GM12873 (cell line): ENCODE measurements at regions not wholly inside any gene's neighbourhood (a gene's known extent, or its start where the extent isn't known, plus 50 kb on each side); places are given as distances from the start of the nearest gene placed in this dataset.

Experiments
- TF ChIP-seq, protein P1 (sequence below): IDR thresholded peaks from 2 replicates; pipeline ENCODE4 v1.5.1; 2012; ENCODE audit warnings: low read depth, mild to moderate bottlenecking, moderate library complexity, low read length, control low read depth; ENCODE audit not compliant: insufficient read depth; ENCODE audit errors: missing control alignments

DNA sequence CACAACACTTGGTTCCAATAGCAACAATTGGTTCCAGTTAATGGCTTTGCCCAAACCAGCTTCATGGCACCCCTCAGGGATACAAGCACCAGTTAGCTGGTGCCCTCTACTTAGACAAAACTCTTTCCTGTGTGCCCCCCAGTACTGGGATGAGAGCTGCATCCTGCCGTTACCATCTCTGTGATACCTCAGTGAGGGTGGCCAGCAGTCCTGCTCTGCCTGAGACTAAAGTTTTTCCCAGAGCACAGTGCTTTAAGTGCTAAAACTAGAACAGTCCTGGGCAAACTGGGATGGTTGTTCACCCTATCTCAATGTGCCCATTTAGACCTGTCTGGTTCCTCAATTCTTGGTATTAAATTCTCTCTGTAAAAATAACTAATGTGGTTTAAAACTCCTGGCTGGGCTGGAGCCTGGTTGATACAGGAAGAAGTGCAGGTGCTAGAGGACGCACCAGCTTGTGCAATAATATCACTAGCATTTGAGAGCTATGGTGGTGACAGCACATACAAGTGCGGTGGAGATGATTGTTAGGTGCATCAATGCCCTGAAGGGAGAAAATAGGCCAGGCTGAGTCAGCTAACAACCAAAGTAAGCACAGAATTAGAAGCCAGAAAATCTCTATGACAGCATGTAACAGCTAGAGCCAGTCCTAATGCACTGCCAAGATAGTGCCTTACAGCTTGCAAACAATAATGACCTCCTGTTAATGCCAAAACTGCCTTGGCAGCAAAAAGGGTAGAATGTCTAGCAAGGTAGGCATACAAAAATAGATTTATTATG lies 179.8 kb upstream of the GALNT2 start:
- TF ChIP-seq, protein P1, sequence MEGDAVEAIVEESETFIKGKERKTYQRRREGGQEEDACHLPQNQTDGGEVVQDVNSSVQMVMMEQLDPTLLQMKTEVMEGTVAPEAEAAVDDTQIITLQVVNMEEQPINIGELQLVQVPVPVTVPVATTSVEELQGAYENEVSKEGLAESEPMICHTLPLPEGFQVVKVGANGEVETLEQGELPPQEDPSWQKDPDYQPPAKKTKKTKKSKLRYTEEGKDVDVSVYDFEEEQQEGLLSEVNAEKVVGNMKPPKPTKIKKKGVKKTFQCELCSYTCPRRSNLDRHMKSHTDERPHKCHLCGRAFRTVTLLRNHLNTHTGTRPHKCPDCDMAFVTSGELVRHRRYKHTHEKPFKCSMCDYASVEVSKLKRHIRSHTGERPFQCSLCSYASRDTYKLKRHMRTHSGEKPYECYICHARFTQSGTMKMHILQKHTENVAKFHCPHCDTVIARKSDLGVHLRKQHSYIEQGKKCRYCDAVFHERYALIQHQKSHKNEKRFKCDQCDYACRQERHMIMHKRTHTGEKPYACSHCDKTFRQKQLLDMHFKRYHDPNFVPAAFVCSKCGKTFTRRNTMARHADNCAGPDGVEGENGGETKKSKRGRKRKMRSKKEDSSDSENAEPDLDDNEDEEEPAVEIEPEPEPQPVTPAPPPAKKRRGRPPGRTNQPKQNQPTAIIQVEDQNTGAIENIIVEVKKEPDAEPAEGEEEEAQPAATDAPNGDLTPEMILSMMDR = no peak

GRCh38 chr1:229888157-229888556 lies 178.9 kb upstream of the GALNT2 start:
- TF ChIP-seq, protein P1 = no peak

- TF ChIP-seq, protein P1 = no peak
Observed at GRCh38 chr1:229888561-229889001, 178.5 kb upstream of the GALNT2 start.

DNA sequence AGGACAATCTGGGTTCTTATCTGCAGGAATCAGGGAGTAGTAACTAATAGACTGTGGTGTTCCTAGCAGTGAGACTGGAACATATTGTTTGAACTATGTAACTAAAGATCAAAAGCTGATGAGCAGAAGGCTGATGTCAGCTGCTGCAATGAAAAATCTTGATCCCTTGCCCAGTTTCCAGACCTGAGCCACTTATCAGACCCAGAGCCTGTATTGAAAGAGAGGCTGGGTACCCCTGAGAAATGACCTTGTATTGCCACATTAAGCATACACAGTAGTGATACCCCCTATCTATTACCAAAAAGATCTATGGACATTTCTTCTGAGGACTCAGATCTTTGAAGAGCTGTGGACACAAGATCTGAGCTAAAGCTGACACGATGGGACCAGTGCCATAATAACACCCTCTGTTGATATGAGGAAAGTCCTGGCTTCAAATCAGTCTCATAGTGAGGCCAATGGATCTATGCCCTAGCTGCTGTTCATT lies 178.0 kb upstream of the GALNT2 start:
- TF ChIP-seq, protein P1 = no peak

- TF ChIP-seq, protein P1 = no peak
Observed at GRCh38 chr1:229891227-229891626, 175.8 kb upstream of the GALNT2 start.

DNA sequence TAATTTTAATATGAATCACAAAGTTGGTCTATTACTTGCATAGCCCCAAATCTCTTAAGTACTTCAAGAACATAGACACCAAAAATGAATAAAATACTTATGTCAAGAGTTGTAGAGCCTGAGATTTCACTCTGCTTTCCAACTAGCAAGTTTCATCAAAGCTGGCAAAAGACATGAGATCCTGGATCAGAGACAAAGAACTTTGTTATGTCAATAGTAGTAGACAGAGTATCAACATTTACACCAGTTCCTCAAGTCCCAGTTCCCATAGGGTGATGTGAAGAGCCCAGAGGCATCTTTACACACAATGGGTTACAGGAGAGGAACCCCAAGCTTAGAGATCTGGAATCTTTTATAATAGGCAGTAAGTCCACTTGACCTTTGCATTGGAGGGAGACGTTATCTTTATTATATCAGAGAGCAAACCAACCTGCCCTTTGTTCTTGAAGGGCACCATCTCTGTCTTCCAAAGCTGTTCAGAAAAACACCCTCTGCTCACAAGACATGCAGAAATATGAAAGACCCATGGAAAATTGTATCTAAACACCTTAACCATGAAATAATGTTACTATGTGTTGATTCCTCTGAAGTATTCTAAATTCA lies 174.4 kb upstream of the GALNT2 start:
- TF ChIP-seq, protein P1 = no peak

DNA sequence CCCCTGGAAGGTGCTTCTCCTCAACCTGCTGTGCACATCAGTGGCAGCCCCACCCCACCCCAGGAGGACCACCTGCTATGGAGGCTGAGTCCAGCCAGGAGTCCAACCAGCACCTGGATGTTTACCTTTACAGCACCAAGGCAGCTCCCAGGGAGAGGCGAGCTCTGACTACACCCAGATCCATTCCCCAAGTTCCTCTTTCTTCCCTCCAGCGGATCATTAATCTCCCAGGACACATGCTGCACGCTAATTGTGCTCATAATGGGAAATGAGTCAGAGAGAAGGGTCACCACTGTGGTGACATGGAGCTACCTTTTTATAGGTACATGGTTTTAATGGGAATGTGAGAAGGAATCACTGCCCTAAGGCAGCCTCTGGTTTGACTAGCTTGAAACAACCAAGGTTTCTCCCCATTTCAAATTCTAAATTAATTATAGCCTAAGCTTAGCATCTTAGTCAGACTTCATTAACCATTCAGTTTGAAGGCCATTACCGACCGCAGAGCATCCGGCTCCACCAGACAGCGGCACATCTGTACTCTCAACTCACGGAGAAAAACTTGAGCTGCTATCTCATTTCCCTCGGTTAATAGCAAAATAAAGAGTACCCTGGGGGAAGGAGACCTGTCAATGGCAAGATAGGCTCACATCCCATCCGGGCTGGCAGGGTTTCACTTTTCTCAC lies 173.1 kb upstream of the GALNT2 start:
- TF ChIP-seq, protein P1 = no peak
